GM12891 (cell line): ENCODE measurements at regions not wholly inside any gene's neighbourhood (a gene's known extent, or its start where the extent isn't known, plus 50 kb on each side); places are given as distances from the start of the nearest gene placed in this dataset.

Experiments
- PAX5 ChIP-seq: IDR thresholded peaks from 2 replicates; pipeline ENCODE4 v1.6.1; 2011; ENCODE audit warnings: low read length, moderate library complexity, mild to moderate bottlenecking; ENCODE audit not compliant: insufficient read depth, severe bottlenecking
- POLR2A ChIP-seq: IDR thresholded peaks from 2 replicates; pipeline ENCODE4 v1.6.1; 2011; ENCODE audit warnings: low read depth, low read length, control low read depth

- TF ChIP-seq POLR2A (no peak), PAX5 (no peak)
Observed at GRCh38 chr14:104428333-104428851, 151.2 kb upstream of the C14orf180 start.
